ENCODE measurements at regions not wholly inside any gene's neighbourhood (a gene's known extent, or its start where the extent isn't known, plus 50 kb on each side); places are given as distances from the start of the nearest gene placed in this dataset.

DNA sequence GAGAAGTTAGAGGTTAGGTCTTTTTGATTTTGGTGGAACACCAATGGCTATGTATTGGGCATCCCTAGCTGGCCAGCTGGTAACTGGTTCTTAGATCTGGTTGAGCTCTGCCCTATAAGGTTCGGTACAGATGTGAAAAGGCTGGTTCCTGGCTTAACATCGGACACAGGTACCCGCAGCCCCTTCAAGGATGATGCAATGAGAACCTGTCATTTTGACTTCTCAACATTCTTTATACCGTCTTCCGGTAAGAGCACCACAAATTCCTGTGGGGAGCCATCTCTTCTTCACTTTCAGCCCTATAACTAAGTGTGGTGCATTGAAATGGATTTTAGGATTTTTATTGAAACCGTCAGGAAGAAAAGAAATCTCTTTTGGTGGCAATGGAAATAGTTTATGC is 222.8 kb downstream of the ADAMTS9 start:
- in situ Hi-C loops (cut with HindIII; ENCODE audit: low sequenced_read_pairs) = no loop called here
- H3K4me3 ChIP-seq (ENCODE audit: low read depth, low read length) = no peak overlapping the region
- DNase-seq (ENCODE audit: low read depth) = no peak
- TF ChIP-seq, protein P1, sequence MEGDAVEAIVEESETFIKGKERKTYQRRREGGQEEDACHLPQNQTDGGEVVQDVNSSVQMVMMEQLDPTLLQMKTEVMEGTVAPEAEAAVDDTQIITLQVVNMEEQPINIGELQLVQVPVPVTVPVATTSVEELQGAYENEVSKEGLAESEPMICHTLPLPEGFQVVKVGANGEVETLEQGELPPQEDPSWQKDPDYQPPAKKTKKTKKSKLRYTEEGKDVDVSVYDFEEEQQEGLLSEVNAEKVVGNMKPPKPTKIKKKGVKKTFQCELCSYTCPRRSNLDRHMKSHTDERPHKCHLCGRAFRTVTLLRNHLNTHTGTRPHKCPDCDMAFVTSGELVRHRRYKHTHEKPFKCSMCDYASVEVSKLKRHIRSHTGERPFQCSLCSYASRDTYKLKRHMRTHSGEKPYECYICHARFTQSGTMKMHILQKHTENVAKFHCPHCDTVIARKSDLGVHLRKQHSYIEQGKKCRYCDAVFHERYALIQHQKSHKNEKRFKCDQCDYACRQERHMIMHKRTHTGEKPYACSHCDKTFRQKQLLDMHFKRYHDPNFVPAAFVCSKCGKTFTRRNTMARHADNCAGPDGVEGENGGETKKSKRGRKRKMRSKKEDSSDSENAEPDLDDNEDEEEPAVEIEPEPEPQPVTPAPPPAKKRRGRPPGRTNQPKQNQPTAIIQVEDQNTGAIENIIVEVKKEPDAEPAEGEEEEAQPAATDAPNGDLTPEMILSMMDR (IDR thresholded peaks at IDR 0.05; ENCODE audit: low read depth, low read length, missing control alignments) = no peak

DNA sequence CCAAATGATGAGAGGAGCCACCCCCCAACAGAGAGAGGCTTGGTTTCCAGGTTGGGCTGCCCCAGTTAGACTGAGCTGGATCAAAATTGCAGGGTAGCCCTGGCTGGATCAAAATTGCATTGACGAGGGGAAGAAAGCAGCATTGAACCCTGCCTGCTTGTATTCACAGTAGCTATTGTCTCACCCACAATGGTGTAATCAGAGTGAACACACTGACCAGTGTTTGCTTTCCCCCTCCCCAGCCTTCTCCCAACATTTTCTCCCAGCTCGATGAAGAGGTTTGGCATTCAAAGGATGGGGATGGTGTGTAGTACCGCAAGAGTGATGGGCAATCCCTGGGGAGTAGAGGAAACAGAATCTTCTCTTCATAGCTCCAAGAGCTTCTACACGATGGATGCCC is 223.8 kb downstream of the ADAMTS9 start:
- H3K4me3 ChIP-seq (ENCODE audit: low read depth, low read length) = no peak overlapping the region
- DNase-seq (ENCODE audit: low read depth) = no peak
- TF ChIP-seq, protein P1 (IDR thresholded peaks at IDR 0.05; ENCODE audit: low read depth, low read length, missing control alignments) = no peak
- in situ Hi-C loops (cut with HindIII; ENCODE audit: low sequenced_read_pairs) = no loop called here

GRCh38 chr3:64462203-64462602 is 225.6 kb downstream of the ADAMTS9 start:
- TF ChIP-seq, protein P1 (IDR thresholded peaks at IDR 0.05; ENCODE audit: low read depth, low read length, missing control alignments) = no peak
- peak overlapping the region; percentile 4 for H3K4me3 ChIP-seq (ENCODE audit: low read depth, low read length)
- peak; percentile 89 for DNase-seq (ENCODE audit: low read depth)
- in situ Hi-C loops (cut with HindIII; ENCODE audit: low sequenced_read_pairs) = no loop called here

GRCh38 chr3:64460877-64461276 is 226.9 kb downstream of the ADAMTS9 start:
- peak; percentile 65 for DNase-seq (ENCODE audit: low read depth)
- no peak overlapping the region for H3K4me3 ChIP-seq (ENCODE audit: low read depth, low read length)
- TF ChIP-seq, protein P1 (IDR thresholded peaks at IDR 0.05; ENCODE audit: low read depth, low read length, missing control alignments) = no peak
- in situ Hi-C loops (cut with HindIII; ENCODE audit: low sequenced_read_pairs) = no loop called here

GRCh38 chr3:64460141-64460730 is 227.6 kb downstream of the ADAMTS9 start:
- no peak for DNase-seq (ENCODE audit: low read depth)
- TF ChIP-seq, protein P1 (IDR thresholded peaks at IDR 0.05; ENCODE audit: low read depth, low read length, missing control alignments) = no peak
- no peak overlapping the region for H3K4me3 ChIP-seq (ENCODE audit: low read depth, low read length)
- in situ Hi-C loops (cut with HindIII; ENCODE audit: low sequenced_read_pairs) = no loop called here

DNA sequence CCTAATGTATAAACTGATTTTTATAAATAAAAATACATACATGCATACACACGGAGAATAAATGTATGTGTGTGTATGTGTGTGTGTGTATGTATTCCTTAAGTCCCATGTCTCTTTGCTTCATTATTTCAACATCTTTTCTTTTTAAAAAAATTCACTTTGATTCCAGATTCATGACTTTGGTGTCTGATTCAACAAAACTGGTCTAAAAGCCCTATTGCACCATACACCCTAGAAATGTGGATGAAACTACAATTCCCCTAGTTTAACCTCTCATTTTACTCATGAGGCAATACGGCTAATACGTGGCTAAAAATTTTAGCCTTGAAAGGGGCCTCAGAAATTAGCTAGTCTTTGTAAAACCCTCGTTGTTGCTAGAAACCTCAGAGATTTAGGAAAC is 228.1 kb downstream of the ADAMTS9 start:
- no peak overlapping the region for H3K4me3 ChIP-seq (ENCODE audit: low read depth, low read length)
- DNase-seq (ENCODE audit: low read depth) = no peak
- in situ Hi-C loops (cut with HindIII; ENCODE audit: low sequenced_read_pairs) = no loop called here
- TF ChIP-seq, protein P1 (IDR thresholded peaks at IDR 0.05; ENCODE audit: low read depth, low read length, missing control alignments) = no peak

Data from astrocyte of the cerebellum (primary cell).